WTC11 (cell line): ENCODE measurements at regions not wholly inside any gene's neighbourhood (a gene's known extent, or its start where the extent isn't known, plus 50 kb on each side); places are given as distances from the start of the nearest gene placed in this dataset.

Source experiments
- ATAC-seq: fragments of 200-7000 bp; cut with Tn5 transposase; 2 replicates; pipeline ENCODE4 v1.10.0; 2021; ENCODE audit warnings: mild to moderate bottlenecking, moderate library complexity
- CTCF ChIA-PET: fragments of 300-600 bp; sonication (Branson Sonifier 250); formaldehyde crosslinking; loops from one replicate; lab custom pipeline; 2021; ENCODE audit warnings: antibody characterized with exemption; lab: Charles Lee
- POLR2A ChIA-PET: fragments of 350-600 bp; sonication (Branson Sonifier 250); formaldehyde crosslinking; loops from one replicate; lab custom pipeline; 2021; ENCODE audit warnings: antibody characterized with exemption; lab: Charles Lee
- DNase-seq: peaks from one replicate; pipeline ENCODE4 v3.0.0; 2021; ENCODE audit warnings: low spot score
- H3K27ac Mint-ChIP-seq: 2 replicates; pipeline ENCODE4 v1.8.0; 2021; ENCODE audit warnings: mixed read lengths
- H3K27me3 Mint-ChIP-seq: 2 replicates; pipeline ENCODE4 v1.8.0; 2021; ENCODE audit warnings: low read depth, mild to moderate bottlenecking, moderate library complexity, mixed read lengths
- H3K36me3 Mint-ChIP-seq: 2 replicates; pipeline ENCODE4 v1.8.0; 2021; ENCODE audit warnings: mixed read lengths
- H3K4me1 Mint-ChIP-seq: 2 replicates; pipeline ENCODE4 v1.8.0; 2022; ENCODE audit warnings: mixed read lengths
- H3K4me3 Mint-ChIP-seq: 2 replicates; pipeline ENCODE4 v1.8.0; 2021; ENCODE audit warnings: mild to moderate bottlenecking, moderate library complexity, mixed read lengths
- H3K9me3 Mint-ChIP-seq: 2 replicates; pipeline ENCODE4 v1.8.0; 2021; ENCODE audit warnings: mixed read lengths
- AFF4 ChIP-seq: sonication (generic); formaldehyde crosslinking; IDR thresholded peaks from 2 replicates; pipeline ENCODE4 v1.8.1; 2023; ENCODE audit warnings: mild to moderate bottlenecking, missing genetic modification reagents, borderline replicate concordance
- CBFB ChIP-seq: sonication (generic); formaldehyde crosslinking; IDR thresholded peaks from 2 replicates; pipeline ENCODE4 v1.8.1; 2022; ENCODE audit warnings: mild to moderate bottlenecking, low read depth, missing genetic modification reagents
- E2F1 ChIP-seq: sonication (generic); formaldehyde crosslinking; IDR thresholded peaks from 2 replicates; pipeline ENCODE4 v1.8.0; 2022; ENCODE audit warnings: mild to moderate bottlenecking, missing genetic modification reagents
- ELF4 ChIP-seq: sonication (generic); formaldehyde crosslinking; IDR thresholded peaks from 2 replicates; pipeline ENCODE4 v1.8.1; 2022; ENCODE audit warnings: low read depth, mild to moderate bottlenecking, moderate library complexity, missing genetic modification reagents
- EMX1 ChIP-seq: fragments of 250-450 bp; sonication (Bioruptor Pico); IDR thresholded peaks from 2 replicates; pipeline ENCODE4 v1.8.0; 2021; ENCODE audit warnings: mild to moderate bottlenecking
- ESRRA ChIP-seq: sonication (generic); formaldehyde crosslinking; IDR thresholded peaks from 2 replicates; pipeline ENCODE4 v1.8.1; 2022; ENCODE audit warnings: mild to moderate bottlenecking, missing genetic modification reagents, borderline replicate concordance
- FOXP4 ChIP-seq: sonication (generic); formaldehyde crosslinking; IDR thresholded peaks from 2 replicates; pipeline ENCODE4 v1.8.0; 2022; ENCODE audit warnings: mild to moderate bottlenecking, missing genetic modification reagents
- GRHL2 ChIP-seq: fragments of 250-450 bp; sonication (Bioruptor Pico); IDR thresholded peaks from 2 replicates; pipeline ENCODE4 v1.8.0; 2022; ENCODE audit warnings: mild to moderate bottlenecking, moderate library complexity; ENCODE audit not compliant: insufficient replicate concordance, severe bottlenecking
- MAX ChIP-seq: sonication (generic); formaldehyde crosslinking; IDR thresholded peaks from 2 replicates; pipeline ENCODE4 v1.8.0; 2022; ENCODE audit warnings: mild to moderate bottlenecking, missing genetic modification reagents
- NFE2L1 ChIP-seq: sonication (generic); formaldehyde crosslinking; IDR thresholded peaks from 2 replicates; pipeline ENCODE4 v1.8.1; 2023; ENCODE audit warnings: missing genetic modification reagents
- NFYB ChIP-seq: sonication (generic); formaldehyde crosslinking; conservative IDR thresholded peaks from 2 replicates; pipeline ENCODE4 v1.8.0; 2022; ENCODE audit warnings: low read depth, missing genetic modification reagents
- NR1H2 ChIP-seq: sonication (generic); formaldehyde crosslinking; IDR thresholded peaks from 2 replicates; pipeline ENCODE4 v1.9.0; 2021; ENCODE audit warnings: mild to moderate bottlenecking, moderate library complexity, missing genetic modification reagents
- PREB ChIP-seq: sonication (generic); formaldehyde crosslinking; IDR thresholded peaks from 2 replicates; pipeline ENCODE4 v1.8.1; 2022; ENCODE audit warnings: mild to moderate bottlenecking, missing genetic modification reagents, moderate library complexity, borderline replicate concordance
- SMAD4 ChIP-seq: sonication (generic); formaldehyde crosslinking; IDR thresholded peaks from 2 replicates; pipeline ENCODE4 v1.8.0; 2022; ENCODE audit warnings: mild to moderate bottlenecking, missing genetic modification reagents
- SOX15 ChIP-seq: fragments of 250-450 bp; sonication (Bioruptor Pico); IDR thresholded peaks from 2 replicates; pipeline ENCODE4 v1.9.0; 2021; ENCODE audit warnings: mild to moderate bottlenecking
- TP53 ChIP-seq: sonication (generic); formaldehyde crosslinking; IDR thresholded peaks from 2 replicates; pipeline ENCODE4 v1.8.1; 2023; ENCODE audit warnings: mild to moderate bottlenecking, missing genetic modification reagents
- USF2 ChIP-seq: sonication (generic); formaldehyde crosslinking; IDR thresholded peaks from 2 replicates; pipeline ENCODE4 v1.8.1; 2023; ENCODE audit warnings: mild to moderate bottlenecking, missing genetic modification reagents, moderate library complexity
- ZNF121 ChIP-seq: sonication (generic); formaldehyde crosslinking; IDR thresholded peaks from 2 replicates; pipeline ENCODE4 v1.8.0; 2023; ENCODE audit warnings: missing genetic modification reagents
- ZNF138 ChIP-seq: sonication (generic); formaldehyde crosslinking; conservative IDR thresholded peaks from 2 replicates; pipeline ENCODE4 v1.8.1; 2022; ENCODE audit warnings: mild to moderate bottlenecking, moderate library complexity, missing genetic modification reagents
- ZNF232 ChIP-seq: sonication (generic); formaldehyde crosslinking; IDR thresholded peaks from 2 replicates; pipeline ENCODE4 v1.8.0; 2022; ENCODE audit warnings: mild to moderate bottlenecking, missing genetic modification reagents
- ZNF317 ChIP-seq: sonication (generic); formaldehyde crosslinking; IDR thresholded peaks from 2 replicates; pipeline ENCODE4 v1.8.1; 2023; ENCODE audit warnings: low read depth, mild to moderate bottlenecking, moderate library complexity, missing genetic modification reagents, borderline replicate concordance
- ZNF416 ChIP-seq: fragments of 250-450 bp; sonication (Bioruptor Pico); IDR thresholded peaks from 2 replicates; pipeline ENCODE4 v1.9.0; 2021; ENCODE audit warnings: mild to moderate bottlenecking, inconsistent platforms

- peaks cover 5% of the 10 kb centered on the region; the same call in 1 of the 2 replicates for H3K9me3 Mint-ChIP-seq
- CTCF ChIA-PET, result no interaction called here
- DNase-seq (no peak), ATAC-seq (no peak)
- peaks cover 33% of the 10 kb centered on the region for H3K4me1 Mint-ChIP-seq
- no peak for TF ChIP-seq FOXP4 (CRISPR knock-in tag)
- no peak for TF ChIP-seq NFE2L1 (CRISPR knock-in tag)
- TF ChIP-seq NFYB (CRISPR knock-in tag), result no peak
- H3K36me3 Mint-ChIP-seq, result no peaks in the 10 kb centered on the region
- no peaks in the 10 kb centered on the region for H3K27me3 Mint-ChIP-seq
- POLR2A ChIA-PET, result interaction anchor here (0.6 kb wide), 1 partner anchor 111 kb away, joined by 4 read pairs; no protein-coding TSS in a partner anchor
- H3K4me3 Mint-ChIP-seq, result no peak overlapping the region
- no peak overlapping the region for H3K27ac Mint-ChIP-seq
These were observed 172.2 kb upstream of the CENPE start for GRCh38 chr4:103370336-103370735.

GRCh38 chr4:103365285-103365684, 167.1 kb upstream of the CENPE start:
- ATAC-seq, result no peak
- no peaks in the 10 kb centered on the region for H3K27me3 Mint-ChIP-seq
- POLR2A ChIA-PET, result no interaction called here
- peaks cover 21% of the 10 kb centered on the region for H3K4me1 Mint-ChIP-seq
- DNase-seq, result no peak
- CTCF ChIA-PET, result no interaction called here
- H3K27ac Mint-ChIP-seq, result no peak overlapping the region
- H3K4me3 Mint-ChIP-seq, result no peak overlapping the region
- TF ChIP-seq ELF4 (CRISPR knock-in tag), result no peak
- no peak for TF ChIP-seq E2F1 (CRISPR knock-in tag)
- TF ChIP-seq GRHL2 (CRISPR knock-in tag), result no peak
- no peak for TF ChIP-seq ZNF121 (CRISPR knock-in tag)
- no peak for TF ChIP-seq SMAD4 (CRISPR knock-in tag)
- TF ChIP-seq ZNF416 (CRISPR knock-in tag), result no peak
- TF ChIP-seq SOX15 (CRISPR knock-in tag), result no peak
- no peak for TF ChIP-seq CBFB (CRISPR knock-in tag)
- no peak for TF ChIP-seq ESRRA
- no peak for TF ChIP-seq ZNF232 (CRISPR knock-in tag)
- TF ChIP-seq, all 79 proteins: peak for 0
- Mint-ChIP-seq H3K9me3 (peaks cover 32% of the 10 kb centered on the region), H3K36me3 (peaks cover 30% of the 10 kb centered on the region)

GRCh38 chr4:103364083-103364482, 165.9 kb upstream of the CENPE start:
- peaks cover 42% of the 10 kb centered on the region for H3K36me3 Mint-ChIP-seq
- DNase-seq (no peak), ATAC-seq (no peak)
- ChIA-PET CTCF (no interaction called here), POLR2A (no interaction called here)
- H3K9me3 Mint-ChIP-seq, result peaks cover 44% of the 10 kb centered on the region
- TF ChIP-seq NR1H2 (CRISPR knock-in tag), result no peak
- TF ChIP-seq USF2, result 0 out of 2 replicates have a peak, but pooled peaks have one; percentile 8
- TF ChIP-seq, all 79 proteins: peak for 1
- H3K27ac Mint-ChIP-seq, result no peak overlapping the region
- H3K4me1 Mint-ChIP-seq, result peaks cover 14% of the 10 kb centered on the region
- no peak overlapping the region for H3K4me3 Mint-ChIP-seq
- peaks cover 7% of the 10 kb centered on the region for H3K27me3 Mint-ChIP-seq

GRCh38 chr4:103361926-103362325, 163.8 kb upstream of the CENPE start:
- POLR2A ChIA-PET, result no interaction called here
- DNase-seq, result no peak
- CTCF ChIA-PET, result no interaction called here
- peaks cover 9% of the 10 kb centered on the region for H3K27me3 Mint-ChIP-seq
- peaks cover 55% of the 10 kb centered on the region for H3K36me3 Mint-ChIP-seq
- H3K4me1 Mint-ChIP-seq, result peaks cover 14% of the 10 kb centered on the region
- ATAC-seq, result no peak
- no peak overlapping the region for H3K4me3 Mint-ChIP-seq
- H3K9me3 Mint-ChIP-seq, result peaks cover 59% of the 10 kb centered on the region
- H3K27ac Mint-ChIP-seq, result no peak overlapping the region
- no peak for TF ChIP-seq NFE2L1 (CRISPR knock-in tag)
- no peak for TF ChIP-seq EMX1 (CRISPR knock-in tag)
- no peak for TF ChIP-seq TP53 (CRISPR knock-in tag)
- TF ChIP-seq ZNF138 (CRISPR knock-in tag), result no peak
- TF ChIP-seq ZNF317 (CRISPR knock-in tag), result no peak
- no peak for TF ChIP-seq AFF4 (CRISPR knock-in tag)
- no peak for TF ChIP-seq PREB (CRISPR knock-in tag)
- TF ChIP-seq ZNF416 (CRISPR knock-in tag), result no peak
- TF ChIP-seq MAX (CRISPR knock-in tag), result no peak
